HG02870 (cell line): ENCODE measurements at regions not wholly inside any gene's neighbourhood (a gene's known extent, or its start where the extent isn't known, plus 50 kb on each side); places are given as distances from the start of the nearest gene placed in this dataset.
"Not testable (repeated sequence)": the region's sequence is repeated elsewhere in the genome, so short reads cannot be mapped to it uniquely, and the experiment has no call there.

Source experiments
- ATAC-seq: cut with Tn5 transposase; IDR thresholded peaks from one replicate; pipeline ENCODE4 v1.9.1; 2021; ENCODE audit warnings: mild to moderate bottlenecking, moderate library complexity; ENCODE audit not compliant: unreplicated experiment

DNA sequence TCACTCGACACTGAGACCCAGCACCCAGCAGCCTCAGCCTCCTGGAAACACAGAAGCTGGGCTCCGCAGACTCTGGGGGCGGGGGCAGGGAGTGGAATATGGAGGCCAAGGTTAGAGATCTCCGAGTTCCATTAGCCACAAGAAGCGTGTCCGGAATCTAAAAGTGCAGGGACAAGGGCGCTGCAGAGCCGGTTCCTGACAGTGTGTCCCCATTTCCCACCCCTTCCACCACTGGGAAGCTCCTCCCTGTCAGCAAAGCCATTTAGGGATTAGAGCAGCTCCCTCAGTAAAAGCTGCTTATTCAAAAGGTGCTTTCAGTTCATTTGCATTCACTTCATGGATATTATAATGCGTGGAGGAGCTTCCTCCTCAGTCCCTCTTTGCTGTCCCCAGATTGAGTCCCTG, 74.1 kb upstream of the HSPA9 start:
- ATAC-seq, result peak; percentile 65

GRCh38 chr5:138648841-138649240, 73.6 kb upstream of the HSPA9 start:
- no peak for ATAC-seq

- ATAC-seq, result no peak
Observed at GRCh38 chr5:138647794-138648410, 72.7 kb upstream of the HSPA9 start.

DNA sequence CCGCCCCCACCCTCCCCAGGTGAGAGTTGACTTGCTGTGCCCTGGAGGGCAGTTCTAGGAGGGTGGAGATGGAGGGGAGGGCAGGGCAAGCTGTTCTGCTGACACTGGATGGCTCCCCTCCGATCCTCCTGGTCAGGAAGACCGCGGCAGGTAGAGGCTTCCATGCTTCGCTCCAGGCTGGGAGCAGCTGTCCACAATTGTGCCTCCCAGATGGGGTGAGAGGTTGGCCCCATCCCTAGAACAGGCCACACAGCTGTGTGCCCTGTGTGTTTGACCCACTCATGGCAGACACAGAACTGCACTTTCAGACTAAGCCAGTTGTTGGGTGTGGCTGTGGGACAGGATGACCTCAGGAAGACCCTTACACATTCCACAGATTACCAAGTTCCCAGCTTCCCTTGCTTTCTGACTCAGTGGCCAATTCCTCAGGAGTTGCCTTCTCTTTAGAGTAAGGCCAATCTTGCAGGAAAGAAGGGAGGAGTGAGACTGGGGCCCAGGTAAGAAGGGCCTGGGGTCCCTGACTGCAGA, 72.1 kb upstream of the HSPA9 start:
- no peak for ATAC-seq

GRCh38 chr5:138646671-138647070, 71.5 kb upstream of the HSPA9 start:
- no peak for ATAC-seq

- no peak for ATAC-seq
Observed at GRCh38 chr5:138645778-138646575, 70.8 kb upstream of the HSPA9 start.

GRCh38 chr5:138643040-138643791, 68.0 kb upstream of the HSPA9 start:
- no peak for ATAC-seq

DNA sequence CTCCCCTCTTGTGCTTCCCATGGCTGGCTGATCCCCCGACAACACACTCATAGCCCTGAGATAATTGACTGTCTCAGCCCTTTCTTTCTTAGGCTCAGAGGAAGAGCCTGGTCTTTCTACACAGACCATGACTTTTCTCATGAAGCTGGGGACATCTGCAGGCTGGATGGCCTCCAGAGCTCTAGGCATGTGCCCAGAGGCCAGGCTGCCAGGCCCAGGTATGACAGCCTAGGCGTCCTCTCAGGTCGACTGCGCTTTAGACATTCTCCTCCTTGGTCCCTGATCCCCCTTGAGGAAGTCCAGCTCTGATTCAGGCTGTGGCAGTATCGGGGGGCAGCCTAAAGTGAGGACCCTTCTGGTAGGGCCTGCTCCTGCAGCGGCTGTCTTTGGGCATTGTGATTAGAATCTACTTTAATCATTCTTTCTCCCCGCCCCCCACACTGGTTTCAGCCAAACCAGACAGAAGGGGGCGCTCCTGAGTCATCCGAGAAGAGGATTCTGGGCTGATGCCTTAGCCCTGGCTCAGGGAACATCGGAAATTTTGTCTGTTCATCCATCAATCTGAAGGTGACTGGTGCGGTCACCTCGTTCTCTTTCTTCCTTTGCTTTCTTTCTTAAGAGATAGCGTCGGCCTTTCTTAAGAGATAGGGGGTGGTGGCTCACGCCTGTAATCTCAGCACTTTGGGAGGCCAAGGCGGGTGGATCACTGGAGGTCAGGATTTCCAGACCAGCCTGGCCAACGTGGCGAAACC, 66.5 kb upstream of the HSPA9 start:
- ATAC-seq, result no peak

DNA sequence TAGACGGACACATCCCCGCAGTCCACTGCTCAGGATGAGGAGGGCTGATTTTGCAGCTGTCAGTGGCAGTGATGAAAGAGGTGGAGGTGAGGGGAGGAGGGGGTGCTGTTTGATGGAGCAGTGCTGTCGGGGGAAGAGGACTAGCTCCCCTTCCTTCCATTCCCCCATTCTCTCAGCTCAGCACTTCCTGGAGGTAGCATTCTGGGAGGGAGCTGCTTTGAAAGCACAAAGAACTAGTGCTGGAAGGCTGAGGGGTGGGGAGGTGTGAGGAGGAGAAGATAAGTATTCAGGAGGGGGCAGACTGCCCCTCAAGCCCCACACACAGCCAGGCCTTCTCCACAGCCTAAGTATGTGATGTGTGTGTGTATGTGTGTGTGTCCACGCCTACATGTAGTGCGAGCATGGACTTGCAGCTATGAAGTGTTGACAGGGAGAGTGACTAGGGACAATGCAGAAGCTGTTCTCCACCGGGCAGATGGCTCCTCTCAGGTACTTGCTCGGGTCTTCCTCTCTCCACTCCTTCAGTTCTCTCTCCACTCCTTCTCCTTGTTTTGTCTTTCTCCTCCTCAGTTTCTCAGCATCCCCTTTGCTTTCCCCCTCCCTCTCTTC, 65.5 kb upstream of the HSPA9 start:
- no peak for ATAC-seq

GRCh38 chr5:138640138-138640537, 64.9 kb upstream of the HSPA9 start:
- no peak for ATAC-seq

DNA sequence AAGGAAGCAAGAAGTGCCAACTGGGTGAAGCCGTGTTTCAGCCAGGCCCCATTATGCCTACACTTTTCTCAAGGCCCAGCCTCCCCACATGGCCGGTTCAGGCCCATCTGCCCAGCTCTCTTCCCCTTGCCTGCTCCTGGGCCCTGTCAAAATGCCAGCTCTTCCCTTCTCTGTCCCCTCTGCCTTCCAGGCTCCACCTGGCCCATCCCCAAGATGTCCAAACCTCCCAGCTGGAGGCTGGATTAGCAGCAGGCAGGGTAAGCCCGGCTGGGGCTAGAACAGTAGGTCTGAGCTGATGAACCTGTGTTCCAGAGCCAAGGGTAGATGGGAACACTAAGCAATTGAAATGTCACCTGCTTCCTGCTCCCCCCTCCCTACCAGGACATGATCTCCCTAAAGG, 64.1 kb upstream of the HSPA9 start:
- ATAC-seq, result no peak

GRCh38 chr5:138637256-138637655, 62.1 kb upstream of the HSPA9 start:
- ATAC-seq, result no peak

GRCh38 chr5:138636398-138636944, 61.3 kb upstream of the HSPA9 start:
- ATAC-seq, result no peak

DNA sequence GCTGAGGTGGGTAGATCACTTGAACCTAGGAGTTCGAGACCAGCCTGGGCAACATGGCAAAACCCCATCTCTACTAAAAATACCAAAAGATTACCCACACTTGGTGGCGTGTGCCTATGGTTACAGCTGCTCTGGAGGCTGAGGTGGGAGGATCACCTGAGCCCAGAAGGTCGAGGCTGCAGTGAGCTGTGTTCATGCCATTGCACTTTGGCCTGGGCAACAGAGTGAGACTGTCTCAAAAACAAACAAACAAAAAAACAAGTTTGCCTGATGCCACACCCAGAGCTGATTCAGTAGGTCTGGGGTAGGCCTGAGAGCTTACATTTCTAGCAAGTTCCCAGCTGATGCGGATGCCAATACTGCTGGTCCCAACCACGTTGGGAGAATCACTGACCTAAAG, 60.5 kb upstream of the HSPA9 start:
- ATAC-seq, result no peak

DNA sequence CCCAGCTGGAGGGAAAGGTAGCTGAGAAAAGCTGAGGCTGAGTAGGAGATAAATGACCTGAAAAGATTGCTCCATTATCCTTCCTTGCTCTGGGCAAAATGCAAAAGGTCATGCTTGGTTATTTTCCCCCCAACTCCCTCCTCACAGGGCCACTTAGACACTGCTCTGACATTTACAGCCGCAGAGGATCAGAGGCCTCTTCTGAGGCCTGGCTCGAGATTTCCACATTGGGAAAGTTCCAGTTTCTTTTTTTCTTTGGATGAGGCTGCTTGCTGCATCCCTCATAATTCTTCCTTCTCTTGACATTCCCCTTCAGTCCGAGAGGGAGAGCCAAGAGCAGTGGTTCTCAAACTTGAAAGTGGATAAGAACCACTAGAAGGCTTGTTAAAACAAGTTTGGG, 60.1 kb upstream of the HSPA9 start:
- no peak for ATAC-seq

DNA sequence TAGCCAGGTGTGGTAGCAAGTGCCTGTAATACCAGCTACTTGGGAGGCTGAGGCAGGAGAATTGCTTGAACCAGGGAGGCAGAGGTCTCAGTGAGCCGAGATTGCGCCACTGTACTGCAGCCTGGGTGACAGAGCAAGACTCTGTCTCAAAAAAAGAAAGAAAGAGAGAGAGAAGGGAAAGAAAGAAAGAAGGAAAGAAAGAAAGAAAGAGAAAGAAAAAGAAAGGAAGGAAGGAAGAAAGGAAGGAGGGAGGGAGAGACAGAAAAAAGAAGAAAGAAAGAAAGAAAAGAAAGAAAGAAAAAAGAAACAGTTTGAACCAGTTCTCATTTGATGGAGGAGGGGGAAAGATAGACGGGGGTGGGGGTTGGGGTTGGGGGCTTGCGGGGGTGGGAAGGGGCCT, 59.6 kb upstream of the HSPA9 start:
- ATAC-seq, result not testable (repeated sequence)

DNA sequence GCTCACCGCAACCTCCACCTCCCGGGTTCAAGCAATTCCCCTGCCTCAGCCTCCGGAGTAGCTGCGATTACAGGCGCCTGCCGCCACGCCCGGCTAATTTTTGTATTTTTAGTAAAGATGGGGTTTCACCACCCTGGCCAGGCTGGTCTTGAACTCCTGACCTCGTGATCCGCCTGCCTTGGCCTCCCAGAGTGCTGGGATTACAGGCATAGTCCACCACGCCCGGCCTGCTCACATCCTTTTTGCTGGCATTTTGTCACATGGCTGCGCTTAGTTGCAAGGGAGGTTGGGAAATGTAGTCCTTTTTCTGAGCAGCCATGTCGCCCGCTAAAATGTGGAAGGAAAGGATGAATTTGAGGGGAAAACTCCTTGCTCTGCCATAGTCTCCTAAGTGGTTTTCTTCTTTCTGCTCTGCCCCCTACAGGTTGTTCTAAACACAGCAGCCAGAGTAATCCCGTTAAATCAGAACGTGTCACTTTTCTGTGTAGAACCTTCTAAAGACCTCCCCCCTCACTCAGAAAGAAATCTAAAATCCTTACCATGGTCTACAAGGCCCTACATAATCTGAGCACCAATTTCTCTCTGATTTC, 57.8 kb upstream of the HSPA9 start:
- ATAC-seq, result no peak

- ATAC-seq, result no peak
Observed at GRCh38 chr5:138631096-138631928, 56.1 kb upstream of the HSPA9 start.

DNA sequence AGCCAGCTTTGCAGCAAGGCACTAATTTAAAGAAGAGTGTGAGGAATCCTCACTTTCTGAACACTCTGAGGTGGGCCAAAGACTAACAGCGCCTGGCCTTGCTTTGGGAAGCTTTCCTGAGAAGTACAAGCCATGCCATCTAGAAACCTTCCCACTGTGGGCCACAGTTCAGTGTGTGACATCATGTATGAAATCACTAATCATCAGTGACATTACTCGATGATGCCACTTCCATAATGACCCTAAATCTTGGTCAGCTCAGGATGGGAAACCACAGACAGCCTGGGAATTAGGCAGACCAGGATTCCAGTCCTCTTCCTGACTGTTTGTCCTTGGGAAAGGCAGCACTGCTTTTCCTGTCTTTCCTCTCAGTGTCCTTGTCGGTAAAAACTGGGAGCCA, 54.2 kb upstream of the HSPA9 start:
- no peak for ATAC-seq
